GM19035 (cell line): ENCODE measurements at regions not wholly inside any gene's neighbourhood (a gene's known extent, or its start where the extent isn't known, plus 50 kb on each side); places are given as distances from the start of the nearest gene placed in this dataset.

ENCODE experiments used
- ATAC-seq: cut with Tn5 transposase; IDR thresholded peaks from one replicate; pipeline ENCODE4 v1.9.1; 2021; ENCODE audit not compliant: unreplicated experiment

GRCh38 chr2:23323917-23324680 lies 60.9 kb upstream of the KLHL29 start:
- no peak for ATAC-seq

GRCh38 chr2:23326330-23326729 lies 58.6 kb upstream of the KLHL29 start:
- no peak for ATAC-seq

- no peak for ATAC-seq
Measured at GRCh38 chr2:23327416-23327815, 57.6 kb upstream of the KLHL29 start.

GRCh38 chr2:23327887-23328286 lies 57.1 kb upstream of the KLHL29 start:
- ATAC-seq = no peak

GRCh38 chr2:23330214-23330613 lies 54.8 kb upstream of the KLHL29 start:
- ATAC-seq = no peak
